ENCODE measurements at regions not wholly inside any gene's neighbourhood (a gene's known extent, or its start where the extent isn't known, plus 50 kb on each side); places are given as distances from the start of the nearest gene placed in this dataset.

DNA sequence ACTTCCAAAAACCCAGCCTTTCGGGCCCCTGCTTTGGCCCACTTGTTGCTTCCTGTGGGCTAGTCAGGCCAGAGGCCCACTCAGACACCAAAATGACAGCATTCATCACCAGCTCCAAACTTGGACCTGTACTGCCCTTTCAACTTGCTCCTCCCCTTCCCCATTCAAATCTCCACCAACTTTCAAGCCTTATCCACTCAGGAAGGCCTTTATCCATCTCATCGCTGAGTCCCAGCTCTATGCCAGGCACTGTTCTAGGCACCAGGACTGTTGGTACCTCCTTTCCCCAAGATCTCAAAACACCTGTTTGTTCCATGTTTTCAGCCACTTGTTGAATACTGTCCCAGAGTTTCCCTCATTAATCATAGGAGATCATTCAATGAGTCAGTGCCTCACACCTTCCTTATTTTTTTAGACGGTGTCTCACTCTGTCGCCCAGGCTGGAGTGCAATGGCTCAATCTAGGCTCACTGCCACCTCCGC lies 1011.4 kb downstream of the UQCRFS1 start:
- peaks cover 15% of the 10 kb centered on the region; the same call in 1 of the 2 replicates for H3K9me3 ChIP-seq (ENCODE audit: insufficient read depth, low read depth, low read length)

DNA sequence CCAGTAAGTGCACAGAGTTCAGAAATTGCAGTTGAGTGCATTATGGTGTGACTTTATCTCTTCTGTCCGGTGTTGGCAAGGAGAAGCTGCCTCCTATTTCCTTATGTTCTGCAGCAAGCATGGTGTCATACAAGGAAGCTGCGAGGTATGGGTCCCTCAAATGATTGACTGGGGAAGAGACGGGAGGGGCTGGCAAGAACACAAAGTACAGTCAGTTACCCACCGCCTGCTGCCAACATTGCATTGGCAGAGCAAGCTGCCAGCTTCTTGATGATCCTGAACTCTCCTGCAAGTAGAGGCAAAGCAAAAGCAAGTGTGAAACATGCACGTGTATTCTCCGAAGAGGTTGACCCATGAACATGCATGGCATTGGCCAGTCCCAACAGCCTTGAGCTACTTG lies 1013.6 kb downstream of the UQCRFS1 start:
- H3K4me2 ChIP-seq (ENCODE audit: low read depth, low read length, poor library complexity, severe bottlenecking): no peak overlapping the region
- H4K20me1 ChIP-seq (ENCODE audit: insufficient read depth, low read length, poor library complexity, severe bottlenecking): no peaks in the 10 kb centered on the region
- H2AFZ ChIP-seq (ENCODE audit: low read length): no peak overlapping the region
- no peaks in the 10 kb centered on the region for H3K9me2 ChIP-seq (replicated peaks; ENCODE audit: low read depth, low read length)
- peaks cover 22% of the 10 kb centered on the region; the same call in 1 of the 2 replicates for H3K9me3 ChIP-seq (ENCODE audit: insufficient read depth, low read depth, low read length)
- no peak overlapping the region for H3K4me3 ChIP-seq (ENCODE audit: low read length, poor library complexity, severe bottlenecking)
- no peaks in the 10 kb centered on the region for H3K4me1 ChIP-seq (ENCODE audit: insufficient read depth, low read length, poor library complexity, severe bottlenecking)
- TF ChIP-seq EZH2phosphoT487 (IDR thresholded peaks at IDR 0.05; ENCODE audit: borderline replicate concordance): no peak
- TF ChIP-seq, protein P1, sequence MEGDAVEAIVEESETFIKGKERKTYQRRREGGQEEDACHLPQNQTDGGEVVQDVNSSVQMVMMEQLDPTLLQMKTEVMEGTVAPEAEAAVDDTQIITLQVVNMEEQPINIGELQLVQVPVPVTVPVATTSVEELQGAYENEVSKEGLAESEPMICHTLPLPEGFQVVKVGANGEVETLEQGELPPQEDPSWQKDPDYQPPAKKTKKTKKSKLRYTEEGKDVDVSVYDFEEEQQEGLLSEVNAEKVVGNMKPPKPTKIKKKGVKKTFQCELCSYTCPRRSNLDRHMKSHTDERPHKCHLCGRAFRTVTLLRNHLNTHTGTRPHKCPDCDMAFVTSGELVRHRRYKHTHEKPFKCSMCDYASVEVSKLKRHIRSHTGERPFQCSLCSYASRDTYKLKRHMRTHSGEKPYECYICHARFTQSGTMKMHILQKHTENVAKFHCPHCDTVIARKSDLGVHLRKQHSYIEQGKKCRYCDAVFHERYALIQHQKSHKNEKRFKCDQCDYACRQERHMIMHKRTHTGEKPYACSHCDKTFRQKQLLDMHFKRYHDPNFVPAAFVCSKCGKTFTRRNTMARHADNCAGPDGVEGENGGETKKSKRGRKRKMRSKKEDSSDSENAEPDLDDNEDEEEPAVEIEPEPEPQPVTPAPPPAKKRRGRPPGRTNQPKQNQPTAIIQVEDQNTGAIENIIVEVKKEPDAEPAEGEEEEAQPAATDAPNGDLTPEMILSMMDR (conservative IDR thresholded peaks at IDR 0.05; ENCODE audit: low read length): no peak
- H3F3A ChIP-seq (ENCODE audit: low read depth): no peaks in the 10 kb centered on the region
- H3K36me3 ChIP-seq (ENCODE audit: insufficient read depth, low read length): no peaks in the 10 kb centered on the region
- H3K27me3 ChIP-seq (ENCODE audit: insufficient read depth, low read length, poor library complexity, severe bottlenecking): no peaks in the 10 kb centered on the region
- no peak overlapping the region for H3K9ac ChIP-seq (ENCODE audit: low read depth, low read length, poor library complexity, severe bottlenecking)
- no peaks in the 10 kb centered on the region for H3K79me2 ChIP-seq (ENCODE audit: insufficient read depth, low read length)

More for the DNA sequence above, 1011.4 kb downstream of the UQCRFS1 start:
- H2AFZ ChIP-seq (ENCODE audit: low read length): no peak overlapping the region
- no peak overlapping the region for H3K9ac ChIP-seq (ENCODE audit: low read depth, low read length, poor library complexity, severe bottlenecking)
- H3K9me2 ChIP-seq (replicated peaks; ENCODE audit: low read depth, low read length): no peaks in the 10 kb centered on the region
- no peaks in the 10 kb centered on the region for H4K20me1 ChIP-seq (ENCODE audit: insufficient read depth, low read length, poor library complexity, severe bottlenecking)
- no peak overlapping the region for H3K4me3 ChIP-seq (ENCODE audit: low read length, poor library complexity, severe bottlenecking)
- no peaks in the 10 kb centered on the region for H3F3A ChIP-seq (ENCODE audit: low read depth)
- TF ChIP-seq, protein P1 (conservative IDR thresholded peaks at IDR 0.05; ENCODE audit: low read length): no peak
- TF ChIP-seq EZH2phosphoT487 (IDR thresholded peaks at IDR 0.05; ENCODE audit: borderline replicate concordance): no peak
- no peaks in the 10 kb centered on the region for H3K27me3 ChIP-seq (ENCODE audit: insufficient read depth, low read length, poor library complexity, severe bottlenecking)
- H3K4me1 ChIP-seq (ENCODE audit: insufficient read depth, low read length, poor library complexity, severe bottlenecking): no peaks in the 10 kb centered on the region
- no peaks in the 10 kb centered on the region for H3K36me3 ChIP-seq (ENCODE audit: insufficient read depth, low read length)
- H3K79me2 ChIP-seq (ENCODE audit: insufficient read depth, low read length): no peaks in the 10 kb centered on the region
- no peak overlapping the region for H3K4me2 ChIP-seq (ENCODE audit: low read depth, low read length, poor library complexity, severe bottlenecking)

GRCh38 chr19:28196961-28197360 lies 1016.0 kb downstream of the UQCRFS1 start:
- H3K9me2 ChIP-seq (replicated peaks; ENCODE audit: low read depth, low read length): no peaks in the 10 kb centered on the region
- H3K79me2 ChIP-seq (ENCODE audit: insufficient read depth, low read length): no peaks in the 10 kb centered on the region
- H3K36me3 ChIP-seq (ENCODE audit: insufficient read depth, low read length): no peaks in the 10 kb centered on the region
- H3K9ac ChIP-seq (ENCODE audit: low read depth, low read length, poor library complexity, severe bottlenecking): no peak overlapping the region
- no peak overlapping the region for H2AFZ ChIP-seq (ENCODE audit: low read length)
- H3K4me1 ChIP-seq (ENCODE audit: insufficient read depth, low read length, poor library complexity, severe bottlenecking): no peaks in the 10 kb centered on the region
- TF ChIP-seq, protein P1 (conservative IDR thresholded peaks at IDR 0.05; ENCODE audit: low read length): no peak
- TF ChIP-seq EZH2phosphoT487 (IDR thresholded peaks at IDR 0.05; ENCODE audit: borderline replicate concordance): no peak
- H3K4me2 ChIP-seq (ENCODE audit: low read depth, low read length, poor library complexity, severe bottlenecking): no peak overlapping the region
- no peaks in the 10 kb centered on the region for H4K20me1 ChIP-seq (ENCODE audit: insufficient read depth, low read length, poor library complexity, severe bottlenecking)
- no peaks in the 10 kb centered on the region for H3K27me3 ChIP-seq (ENCODE audit: insufficient read depth, low read length, poor library complexity, severe bottlenecking)
- peaks cover 17% of the 10 kb centered on the region; the same call in 1 of the 2 replicates for H3K9me3 ChIP-seq (ENCODE audit: insufficient read depth, low read depth, low read length)
- no peaks in the 10 kb centered on the region for H3F3A ChIP-seq (ENCODE audit: low read depth)
- no peak overlapping the region for H3K4me3 ChIP-seq (ENCODE audit: low read length, poor library complexity, severe bottlenecking)

Measured in Loucy (cell line).